NCI-H2196 treated with DMSO at 0.1 percent for 48 hours (cell line): ENCODE measurements at regions not wholly inside any gene's neighbourhood (a gene's known extent, or its start where the extent isn't known, plus 50 kb on each side); places are given as distances from the start of the nearest gene placed in this dataset.
"Not testable (repeated sequence)": the region's sequence is repeated elsewhere in the genome, so short reads cannot be mapped to it uniquely, and the experiment has no call there.

Source experiments
- DNase-seq: peaks from one replicate; lab custom pipeline; 2025; ENCODE audit not compliant: unreplicated experiment; lab: John Stamatoyannopoulos, UW

GRCh38 chr13:65435590-65435989, 1794.5 kb downstream of the PCDH9 start:
- no peak for DNase-seq

GRCh38 chr13:65417953-65418352, 1812.2 kb downstream of the PCDH9 start:
- no peak for DNase-seq

- DNase-seq, result no peak
These were observed 1813.4 kb downstream of the PCDH9 start for GRCh38 chr13:65416784-65417183.

GRCh38 chr13:65414187-65414586, 1815.9 kb downstream of the PCDH9 start:
- DNase-seq, result no peak

- no peak for DNase-seq
These were observed 1818.6 kb downstream of the PCDH9 start for GRCh38 chr13:65411521-65411920.

GRCh38 chr13:65410791-65411190, 1819.3 kb downstream of the PCDH9 start:
- no peak for DNase-seq

GRCh38 chr13:65401315-65401714, 1828.8 kb downstream of the PCDH9 start:
- no peak for DNase-seq

- no peak for DNase-seq
These were observed 1829.4 kb downstream of the PCDH9 start for GRCh38 chr13:65400702-65401101.

- no peak for DNase-seq
These were observed 1842.3 kb downstream of the PCDH9 start for GRCh38 chr13:65387743-65388347.

- DNase-seq, result no peak
These were observed 1851.1 kb downstream of the PCDH9 start for GRCh38 chr13:65378943-65379519.

- DNase-seq, result no peak
These were observed 1851.7 kb downstream of the PCDH9 start for GRCh38 chr13:65378484-65378883.

GRCh38 chr13:65368832-65369231, 1861.3 kb downstream of the PCDH9 start:
- DNase-seq, result no peak

GRCh38 chr13:65353951-65354350, 1876.2 kb downstream of the PCDH9 start:
- no peak for DNase-seq

GRCh38 chr13:65353150-65353549, 1877.0 kb downstream of the PCDH9 start:
- DNase-seq, result not testable (repeated sequence)

GRCh38 chr13:65347420-65348030, 1882.6 kb downstream of the PCDH9 start:
- DNase-seq, result no peak

- no peak for DNase-seq
These were observed 1886.1 kb downstream of the PCDH9 start for GRCh38 chr13:65343898-65344663.

- DNase-seq, result no peak
These were observed 1887.4 kb downstream of the PCDH9 start for GRCh38 chr13:65342541-65343337.

GRCh38 chr13:65339241-65339640, 1890.9 kb downstream of the PCDH9 start:
- DNase-seq, result no peak

GRCh38 chr13:65336916-65337315, 1893.2 kb downstream of the PCDH9 start:
- DNase-seq, result no peak

GRCh38 chr13:65336087-65336749, 1893.9 kb downstream of the PCDH9 start:
- no peak for DNase-seq

- DNase-seq, result no peak
These were observed 1899.4 kb downstream of the PCDH9 start for GRCh38 chr13:65330691-65331090.
